Neural progenitor cell (in vitro differentiated cells): ENCODE measurements at regions not wholly inside any gene's neighbourhood (a gene's known extent, or its start where the extent isn't known, plus 50 kb on each side); places are given as distances from the start of the nearest gene placed in this dataset.

ENCODE experiments used
- DNase-seq: peaks from one replicate; pipeline ENCODE4 v3.0.0-alpha.2; 2016; ENCODE audit warnings: low spot score
- H2AFZ ChIP-seq: fragments of 200-600 bp; sonication (generic); replicated peaks from 2 replicates; pipeline ENCODE4 v1.6.1; 2016; ENCODE audit warnings: antibody characterized with exemption
- H3F3A ChIP-seq: fragments of 200-600 bp; sonication (generic); 2 replicates; pipeline ENCODE4 v1.6.1; 2016; ENCODE audit warnings: antibody characterized with exemption, low read depth
- H3K27ac ChIP-seq: fragments of 200-600 bp; sonication (generic); 2 replicates; pipeline ENCODE4 v1.5.1; 2016; ENCODE audit warnings: mild to moderate bottlenecking
- H3K27me3 ChIP-seq: fragments of 200-600 bp; sonication (generic); 2 replicates; pipeline ENCODE4 v1.6.1; 2016; ENCODE audit warnings: mild to moderate bottlenecking, moderate library complexity
- H3K36me3 ChIP-seq: fragments of 200-600 bp; sonication (generic); 2 replicates; pipeline ENCODE4 v1.5.1; 2016
- H3K4me1 ChIP-seq: fragments of 200-600 bp; sonication (generic); 2 replicates; pipeline ENCODE4 v1.6.1; 2016; ENCODE audit warnings: mixed run types
- H3K4me2 ChIP-seq: fragments of 200-600 bp; sonication (generic); 2 replicates; pipeline ENCODE4 v1.6.1; 2016
- H3K4me3 ChIP-seq: fragments of 200-600 bp; sonication (generic); 2 replicates; pipeline ENCODE4 v1.5.1; 2016
- H3K79me2 ChIP-seq: fragments of 200-600 bp; sonication (generic); 2 replicates; pipeline ENCODE4 v1.6.1; 2016; ENCODE audit warnings: low read depth
- H3K9ac ChIP-seq: fragments of 200-600 bp; sonication (generic); 2 replicates; pipeline ENCODE4 v1.6.1; 2016
- H3K9me3 ChIP-seq: fragments of 200-600 bp; sonication (generic); 2 replicates; pipeline ENCODE4 v1.5.1; 2016; ENCODE audit warnings: low read depth
- H4K20me1 ChIP-seq: fragments of 200-600 bp; sonication (generic); 2 replicates; pipeline ENCODE4 v1.6.1; 2016; ENCODE audit warnings: low read depth
- H3K27ac Mint-ChIP-seq: 3 replicates; pipeline ENCODE4 v1.8.0; 2021; ENCODE audit warnings: mixed read lengths
- H3K27me3 Mint-ChIP-seq: 2 replicates; pipeline ENCODE4 v1.8.0; 2022; ENCODE audit warnings: low read depth, mild to moderate bottlenecking, inconsistent platforms, moderate library complexity, mixed read lengths; ENCODE audit not compliant: insufficient read depth
- H3K36me3 Mint-ChIP-seq: 3 replicates; pipeline ENCODE4 v1.8.0; 2021; ENCODE audit warnings: mixed read lengths
- H3K4me1 Mint-ChIP-seq: 3 replicates; pipeline ENCODE4 v1.8.0; 2021; ENCODE audit warnings: mixed read lengths
- H3K4me3 Mint-ChIP-seq: 3 replicates; pipeline ENCODE4 v1.8.0; 2021; ENCODE audit warnings: mild to moderate bottlenecking, moderate library complexity, mixed read lengths
- H3K9me3 Mint-ChIP-seq: 3 replicates; pipeline ENCODE4 v1.8.0; 2020; ENCODE audit warnings: mixed read lengths
- EZH2 ChIP-seq: fragments of 200-600 bp; sonication (generic); IDR thresholded peaks from 2 replicates; pipeline ENCODE4 v1.6.1; 2017; ENCODE audit warnings: antibody characterized with exemption, mild to moderate bottlenecking, moderate library complexity
- EZH2phosphoT487 ChIP-seq: fragments of 200-600 bp; sonication (generic); IDR thresholded peaks from 2 replicates; pipeline ENCODE4 v1.6.1; 2017; ENCODE audit warnings: antibody characterized with exemption
- TF ChIP-seq, protein P1 (sequence below): fragments of 200-600 bp; sonication (generic); IDR thresholded peaks from 2 replicates; pipeline ENCODE4 v1.5.1; 2017; ENCODE audit warnings: antibody characterized with exemption, mild to moderate bottlenecking

DNA sequence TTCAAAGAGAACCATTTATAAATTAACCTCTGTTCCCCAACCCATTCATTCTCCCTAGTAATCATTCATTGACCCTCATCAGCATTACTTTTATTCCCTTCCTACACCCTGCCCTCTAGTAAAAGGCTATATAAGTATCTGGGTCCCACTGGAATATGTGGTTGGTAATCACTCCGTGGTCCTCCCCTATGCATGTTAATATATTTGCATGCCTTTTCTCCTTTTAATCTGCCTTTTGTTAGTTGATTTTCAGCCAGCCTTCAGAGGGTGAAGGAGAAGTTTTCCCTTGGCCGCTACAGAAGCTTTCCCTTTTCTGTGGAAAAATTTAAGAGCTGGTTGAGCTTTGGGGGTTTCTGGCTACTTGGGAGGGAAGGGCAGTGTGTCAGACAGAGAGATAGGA is 585.6 kb downstream of the UTRN start:
- H3K9me3 ChIP-seq = no peaks in the 10 kb centered on the region
- H3K27me3 Mint-ChIP-seq = peaks cover 5% of the 10 kb centered on the region
- H2AFZ ChIP-seq = no peak overlapping the region
- H3K36me3 Mint-ChIP-seq = no peaks in the 10 kb centered on the region
- no peak overlapping the region for H3K4me2 ChIP-seq
- H3K9ac ChIP-seq = no peak overlapping the region
- no peak overlapping the region for H3K27ac ChIP-seq
- no peaks in the 10 kb centered on the region for H3F3A ChIP-seq
- H3K9me3 Mint-ChIP-seq = peaks cover 16% of the 10 kb centered on the region
- TF ChIP-seq EZH2 (no peak), EZH2phosphoT487 (no peak)
- TF ChIP-seq, protein P1, sequence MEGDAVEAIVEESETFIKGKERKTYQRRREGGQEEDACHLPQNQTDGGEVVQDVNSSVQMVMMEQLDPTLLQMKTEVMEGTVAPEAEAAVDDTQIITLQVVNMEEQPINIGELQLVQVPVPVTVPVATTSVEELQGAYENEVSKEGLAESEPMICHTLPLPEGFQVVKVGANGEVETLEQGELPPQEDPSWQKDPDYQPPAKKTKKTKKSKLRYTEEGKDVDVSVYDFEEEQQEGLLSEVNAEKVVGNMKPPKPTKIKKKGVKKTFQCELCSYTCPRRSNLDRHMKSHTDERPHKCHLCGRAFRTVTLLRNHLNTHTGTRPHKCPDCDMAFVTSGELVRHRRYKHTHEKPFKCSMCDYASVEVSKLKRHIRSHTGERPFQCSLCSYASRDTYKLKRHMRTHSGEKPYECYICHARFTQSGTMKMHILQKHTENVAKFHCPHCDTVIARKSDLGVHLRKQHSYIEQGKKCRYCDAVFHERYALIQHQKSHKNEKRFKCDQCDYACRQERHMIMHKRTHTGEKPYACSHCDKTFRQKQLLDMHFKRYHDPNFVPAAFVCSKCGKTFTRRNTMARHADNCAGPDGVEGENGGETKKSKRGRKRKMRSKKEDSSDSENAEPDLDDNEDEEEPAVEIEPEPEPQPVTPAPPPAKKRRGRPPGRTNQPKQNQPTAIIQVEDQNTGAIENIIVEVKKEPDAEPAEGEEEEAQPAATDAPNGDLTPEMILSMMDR = no peak
- H3K4me1 Mint-ChIP-seq = peaks cover 17% of the 10 kb centered on the region
- H4K20me1 ChIP-seq = no peaks in the 10 kb centered on the region
- H3K36me3 ChIP-seq = no peaks in the 10 kb centered on the region
- no peaks in the 10 kb centered on the region for H3K4me1 ChIP-seq
- no peaks in the 10 kb centered on the region for H3K79me2 ChIP-seq
- H3K27ac Mint-ChIP-seq = no peak overlapping the region
- H3K4me3 ChIP-seq = no peak overlapping the region
- no peak for DNase-seq
- H3K27me3 ChIP-seq = no peaks in the 10 kb centered on the region
- H3K4me3 Mint-ChIP-seq = no peak overlapping the region

DNA sequence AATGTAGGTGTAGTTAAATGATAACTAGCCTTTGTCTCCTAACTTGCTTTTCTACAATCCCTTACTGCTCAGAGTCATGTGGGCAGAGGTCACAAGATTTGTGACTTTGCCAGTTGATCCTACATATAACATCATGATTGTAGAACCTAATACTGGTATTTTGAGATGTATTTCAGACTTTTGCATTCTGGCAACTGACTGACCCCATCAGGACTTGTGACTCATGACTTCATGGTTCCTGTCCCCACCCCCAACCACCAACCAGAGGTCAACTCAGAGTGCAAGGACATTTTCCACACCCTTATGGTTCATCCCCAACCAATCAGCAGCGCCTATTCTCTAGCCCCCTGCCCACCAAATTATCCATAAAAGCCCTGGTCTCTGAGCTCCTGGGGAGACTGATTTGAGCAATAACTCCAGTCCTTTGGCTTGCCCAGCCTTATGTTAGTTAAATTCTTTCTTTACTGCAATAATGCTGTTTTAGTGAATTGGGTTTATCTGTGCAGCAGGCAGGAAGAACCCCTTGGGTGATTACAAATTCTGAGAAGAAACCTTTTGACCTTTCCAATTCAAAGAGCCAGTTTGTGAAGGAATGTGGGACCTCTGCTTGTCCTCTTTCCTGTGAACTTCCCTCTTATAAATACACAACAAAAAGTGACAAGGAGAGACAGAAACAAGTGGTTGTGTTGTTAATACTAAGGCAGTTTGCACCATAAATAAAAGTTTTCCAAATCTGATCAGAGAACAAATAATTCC is 588.7 kb downstream of the UTRN start:
- H3K4me1 Mint-ChIP-seq = peaks cover 17% of the 10 kb centered on the region

DNA sequence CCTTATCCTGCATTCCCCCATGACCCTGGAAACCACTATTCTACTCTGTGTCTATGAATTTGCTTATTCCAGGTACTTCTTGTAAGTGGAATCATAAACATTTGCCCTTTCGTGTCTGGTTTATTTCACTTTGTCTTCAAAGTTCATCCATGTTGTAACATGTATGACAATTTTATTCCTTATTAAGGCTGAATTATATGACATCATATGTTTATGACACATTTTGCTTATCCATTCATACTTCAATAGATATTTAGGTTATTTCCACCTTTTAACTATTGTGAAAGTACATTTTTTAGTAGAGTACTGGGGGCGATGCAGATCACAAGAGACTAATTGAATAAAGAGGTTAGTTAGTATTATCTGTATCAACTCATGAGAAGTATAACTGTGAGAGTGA is 591.6 kb downstream of the UTRN start:
- no peak overlapping the region for H2AFZ ChIP-seq
- H3K36me3 ChIP-seq = no peaks in the 10 kb centered on the region
- H3K27me3 Mint-ChIP-seq = peaks cover 7% of the 10 kb centered on the region
- no peak overlapping the region for H3K9ac ChIP-seq
- H4K20me1 ChIP-seq = no peaks in the 10 kb centered on the region
- H3K4me3 Mint-ChIP-seq = no peak overlapping the region
- no peaks in the 10 kb centered on the region for H3K79me2 ChIP-seq
- DNase-seq = no peak
- H3K27me3 ChIP-seq = no peaks in the 10 kb centered on the region
- H3F3A ChIP-seq = no peaks in the 10 kb centered on the region
- no peak overlapping the region for H3K4me3 ChIP-seq
- H3K27ac ChIP-seq = no peak overlapping the region
- H3K4me2 ChIP-seq = no peak overlapping the region
- no peak for TF ChIP-seq EZH2
- no peak for TF ChIP-seq EZH2phosphoT487
- H3K9me3 ChIP-seq = no peaks in the 10 kb centered on the region
- no peak overlapping the region for H3K27ac Mint-ChIP-seq
- H3K9me3 Mint-ChIP-seq = peaks cover 12% of the 10 kb centered on the region
- H3K36me3 Mint-ChIP-seq = no peaks in the 10 kb centered on the region
- H3K4me1 ChIP-seq = no peaks in the 10 kb centered on the region
- H3K4me1 Mint-ChIP-seq = peaks cover 17% of the 10 kb centered on the region

More for the DNA sequence above, 588.7 kb downstream of the UTRN start:
- Histone ChIP-seq H4K20me1 (no peaks in the 10 kb centered on the region), H3K4me2 (no peak overlapping the region), H2AFZ (no peak overlapping the region), H3K9ac (no peak overlapping the region), H3K9me3 (no peaks in the 10 kb centered on the region), H3F3A (no peaks in the 10 kb centered on the region), H3K4me1 (no peaks in the 10 kb centered on the region), H3K27ac (no peak overlapping the region), H3K4me3 (no peak overlapping the region), H3K27me3 (no peaks in the 10 kb centered on the region), H3K79me2 (no peaks in the 10 kb centered on the region), H3K36me3 (no peaks in the 10 kb centered on the region)
- peaks cover 14% of the 10 kb centered on the region for H3K9me3 Mint-ChIP-seq
- H3K27ac Mint-ChIP-seq = no peak overlapping the region
- no peaks in the 10 kb centered on the region for H3K36me3 Mint-ChIP-seq
- TF ChIP-seq, protein P1 = no peak
- H3K4me3 Mint-ChIP-seq = no peak overlapping the region
- DNase-seq = no peak
- H3K27me3 Mint-ChIP-seq = peaks cover 7% of the 10 kb centered on the region

DNA sequence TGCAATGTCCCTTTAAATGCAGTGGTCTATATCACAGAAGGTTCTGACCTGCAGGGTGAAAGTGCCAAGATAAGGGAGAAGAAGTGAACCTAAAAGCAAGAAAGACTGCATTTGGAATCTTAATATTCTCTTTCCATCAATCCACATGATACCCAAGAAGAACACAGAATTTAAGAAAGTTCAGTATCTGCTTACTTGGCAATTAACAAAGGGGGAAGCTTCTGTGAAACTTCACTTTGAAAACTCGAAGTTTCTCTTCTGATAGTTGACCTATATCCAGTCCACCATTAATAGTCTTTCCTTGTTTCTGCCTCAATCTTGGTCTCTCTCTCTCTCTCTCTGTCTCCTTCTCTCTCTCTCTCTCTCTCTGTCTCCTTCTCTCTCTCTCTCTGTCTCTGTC is 592.0 kb downstream of the UTRN start:
- Histone ChIP-seq H3F3A (no peaks in the 10 kb centered on the region), H4K20me1 (no peaks in the 10 kb centered on the region), H3K4me2 (no peak overlapping the region), H3K9ac (no peak overlapping the region), H3K79me2 (no peaks in the 10 kb centered on the region), H3K27me3 (no peaks in the 10 kb centered on the region), H3K9me3 (no peaks in the 10 kb centered on the region), H3K36me3 (no peaks in the 10 kb centered on the region), H2AFZ (no peak overlapping the region), H3K4me3 (no peak overlapping the region), H3K4me1 (no peaks in the 10 kb centered on the region), H3K27ac (no peak overlapping the region)
- TF ChIP-seq EZH2phosphoT487 = no peak
- TF ChIP-seq, protein P1 = no peak
- no peak for TF ChIP-seq EZH2
- Mint-ChIP-seq H3K9me3 (peaks cover 12% of the 10 kb centered on the region), H3K36me3 (no peaks in the 10 kb centered on the region), H3K4me1 (peaks cover 17% of the 10 kb centered on the region), H3K27ac (no peak overlapping the region), H3K27me3 (peaks cover 7% of the 10 kb centered on the region), H3K4me3 (no peak overlapping the region)
- no peak for DNase-seq
